GM12878 (cell line): ENCODE measurements at regions not wholly inside any gene's neighbourhood (a gene's known extent, or its start where the extent isn't known, plus 50 kb on each side); places are given as distances from the start of the nearest gene placed in this dataset.

ENCODE experiments used
- ATAC-seq: fragments of 200-7000 bp; cut with Tn5 transposase; 3 replicates; pipeline ENCODE4 v1.9.1; 2020; ENCODE audit warnings: mild to moderate bottlenecking, moderate library complexity
- BruUV-seq: library from RNA; stranded (reverse); fragments of 400-500 nt; replicated peaks from 2 replicates; lab custom pipeline; 2021; lab: Mats Ljungman, UMichigan
- CTCF ChIA-PET: fragments of 300-600 bp; sonication (Branson Sonifier 250); formaldehyde crosslinking; extraction: SDS; loops from one replicate; lab custom pipeline; 2021; ENCODE audit warnings: inconsistent platforms; lab: Yijun Ruan, JAX
- POLR2A ChIA-PET: fragments of 350-600 bp; formaldehyde crosslinking; extraction: SDS; loops from one replicate; lab custom pipeline; 2021; ENCODE audit warnings: inconsistent platforms; lab: Charles Lee
- RAD21 ChIA-PET: fragments of 300-600 bp; sonication (Branson Sonifier 250); formaldehyde crosslinking; loops from one replicate; lab custom pipeline; 2023; ENCODE audit warnings: antibody characterized with exemption; ENCODE audit not compliant: unreplicated experiment; lab: Charles Lee
- SMC1A ChIA-PET: fragments of 300-600 bp; sonication (Branson Sonifier 250); formaldehyde crosslinking; loops from one replicate; lab custom pipeline; 2023; ENCODE audit not compliant: unreplicated experiment, uncharacterized antibody; lab: Charles Lee
- DNase-seq: peaks from one replicate; pipeline ENCODE4 v3.0.0-alpha.2; 2011; ENCODE audit warnings: low read depth, low spot score
- FAIRE-seq: peaks from 3 replicates; lab custom pipeline; 2011; peaks lifted over from hg19 to GRCh38; lab: Jason Lieb, UNC
- H2AFZ ChIP-seq: 2 replicates; pipeline ENCODE4 v1.6.0; 2011; ENCODE audit warnings: low read depth, low read length, control low read depth; ENCODE audit not compliant: control insufficient read depth
- H3K27ac ChIP-seq: 2 replicates; pipeline ENCODE4 v1.5.1; 2011; ENCODE audit warnings: control low read depth; ENCODE audit not compliant: control insufficient read depth, insufficient read depth
- H3K27me3 ChIP-seq, 2 experiments: replicated peaks in 1 of 2; 2 replicates each; pipeline versions ENCODE4 v1.6.0 to v1.6.1; 2011; ENCODE audit warnings: low read length in 1 of 2; ENCODE audit not compliant: control insufficient read depth in 2 of 2, insufficient read depth in 2 of 2
- H3K36me3 ChIP-seq, 2 experiments: 2 replicates each; pipeline ENCODE4 v1.5.1; 2011; ENCODE audit warnings: low read length in 1 of 2; ENCODE audit not compliant: control insufficient read depth in 2 of 2, insufficient read depth in 2 of 2
- H3K4me1 ChIP-seq: 2 replicates; pipeline ENCODE4 v1.6.1; 2011; ENCODE audit warnings: mild to moderate bottlenecking, low read length, moderate library complexity, mixed read lengths; ENCODE audit not compliant: control insufficient read depth, insufficient read depth
- H3K4me2 ChIP-seq: 2 replicates; pipeline ENCODE4 v1.6.0; 2011; ENCODE audit warnings: control low read depth; ENCODE audit not compliant: control insufficient read depth, insufficient read depth
- H3K4me3 ChIP-seq: fragments of 200-600 bp; sonication (generic); 2 replicates; pipeline ENCODE4 v1.5.1; 2016
- H3K79me2 ChIP-seq: 2 replicates; pipeline ENCODE4 v1.6.0; 2011; ENCODE audit warnings: low read length; ENCODE audit not compliant: control insufficient read depth, insufficient read depth
- H3K9ac ChIP-seq: 2 replicates; pipeline ENCODE4 v1.8.0; 2011; ENCODE audit warnings: low read length, control low read depth, mixed read lengths; ENCODE audit not compliant: control insufficient read depth, insufficient read depth
- H3K9me3 ChIP-seq: replicated peaks from 3 replicates; pipeline ENCODE4 v1.5.1; 2011; ENCODE audit warnings: mild to moderate bottlenecking, low read length; ENCODE audit not compliant: control insufficient read depth, insufficient read depth
- H4K20me1 ChIP-seq: 2 replicates; pipeline ENCODE4 v1.6.0; 2011; ENCODE audit not compliant: control insufficient read depth, insufficient read depth
- CHD2 ChIP-seq: IDR thresholded peaks from 2 replicates; pipeline ENCODE4 v1.6.1; 2011; ENCODE audit warnings: low read depth, low read length, improper control_type of control experiment, borderline replicate concordance
- E2F8 ChIP-seq: fragments of 450-650 bp; IDR thresholded peaks from 2 replicates; pipeline ENCODE4 v1.6.1; 2018; ENCODE audit warnings: mild to moderate bottlenecking, low read depth, moderate library complexity; ENCODE audit not compliant: partially characterized antibody
- FOS ChIP-seq: IDR thresholded peaks from 3 replicates; pipeline ENCODE4 v1.6.1; 2011; ENCODE audit warnings: borderline replicate concordance; ENCODE audit not compliant: insufficient read length; ENCODE audit errors: extremely low read depth
- MTA2 ChIP-seq: fragments of 450-650 bp; IDR thresholded peaks from 2 replicates; pipeline ENCODE4 v1.6.1; 2016; ENCODE audit warnings: low read depth, mild to moderate bottlenecking, moderate library complexity
- POLR2A ChIP-seq: IDR thresholded peaks from 2 replicates; pipeline ENCODE4 v1.6.1; 2011; ENCODE audit warnings: low read depth, mild to moderate bottlenecking, low read length
- RAD51 ChIP-seq: fragments of 450-650 bp; IDR thresholded peaks from 2 replicates; pipeline ENCODE4 v1.6.1; 2016; ENCODE audit warnings: moderate library complexity, mild to moderate bottlenecking, inconsistent platforms
- SP1 ChIP-seq: IDR thresholded peaks from one replicate; pipeline ENCODE4 v1.6.1; 2011; ENCODE audit warnings: low read depth, low read length
- SPI1 ChIP-seq: IDR thresholded peaks from 2 replicates; pipeline ENCODE4 v1.6.1; 2011; ENCODE audit warnings: low read depth, mild to moderate bottlenecking, low read length, moderate library complexity, borderline replicate concordance; ENCODE audit not compliant: insufficient read depth
- ZSCAN29 ChIP-seq: fragments of 450-650 bp; IDR thresholded peaks from 2 replicates; pipeline ENCODE4 v1.6.1; 2017; ENCODE audit warnings: mild to moderate bottlenecking, moderate library complexity
- in situ Hi-C: fragments of 300-500 bp; cut with MboI; formaldehyde crosslinking; loops from 9 replicates; pipeline ENCODE4 v1.14.3; 2018; ENCODE audit warnings: mixed read lengths
- intact Hi-C: fragments of 100-400 bp; cut with micrococcal nuclease; formaldehyde crosslinking; loops from one replicate; pipeline ENCODE4 v1.14.2; 2022; ENCODE audit not compliant: unreplicated experiment
- TF ChIP-seq, protein P1 (sequence below): fragments of 450-650 bp; IDR thresholded peaks from 2 replicates; pipeline ENCODE4 v1.6.1; 2016; ENCODE audit warnings: mild to moderate bottlenecking
- TF ChIP-seq, protein P2 (sequence below): fragments of 450-650 bp; IDR thresholded peaks from 2 replicates; pipeline ENCODE4 v1.6.1; 2016; ENCODE audit warnings: mild to moderate bottlenecking

DNA sequence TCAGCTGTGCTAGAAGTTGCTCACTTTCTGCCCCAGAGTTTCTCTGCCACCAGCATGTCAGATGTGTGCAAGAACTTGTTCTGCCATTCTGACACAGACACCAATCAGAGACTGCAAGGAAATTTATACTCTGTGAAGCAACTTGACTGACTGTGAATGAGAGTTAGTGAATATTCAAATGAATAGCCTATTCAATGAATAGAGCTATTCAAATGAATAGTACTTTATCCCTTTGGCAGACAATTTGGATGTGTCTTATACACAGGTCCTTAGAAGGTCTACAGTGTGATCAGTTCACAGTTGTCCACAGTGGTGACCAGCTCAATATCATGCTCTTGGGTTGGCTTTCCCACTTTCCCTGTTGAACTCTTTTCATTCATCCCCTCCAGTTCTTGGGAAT lies 138.1 kb downstream of the MACC1 start:
- no peaks in the 10 kb centered on the region for H3K36me3 ChIP-seq
- no peak overlapping the region for H3K9ac ChIP-seq
- no peaks in the 10 kb centered on the region for H3K27me3 ChIP-seq
- POLR2A ChIA-PET: no interaction called here
- SMC1A ChIA-PET: interaction anchor here (0.6 to 1.2 kb wide), 3 partner anchors 27 to 1004 kb away, joined by 3 read pairs; no protein-coding TSS in a partner anchor
- no TSS peak for BruUV-seq
- FAIRE-seq: no peak
- no peak overlapping the region for H3K27ac ChIP-seq
- H3K79me2 ChIP-seq: no peaks in the 10 kb centered on the region
- H3K4me2 ChIP-seq: no peak overlapping the region
- no peaks in the 10 kb centered on the region for H3K4me1 ChIP-seq
- no peak overlapping the region for H3K4me3 ChIP-seq
- H3K9me3 ChIP-seq: no peaks in the 10 kb centered on the region; the same call in 2 of the 3 replicates
- in situ Hi-C loops: no loop called here
- no peak for ATAC-seq
- no peak for DNase-seq
- intact Hi-C loops: no loop called here
- CTCF ChIA-PET: no interaction called here
- no peak overlapping the region for H2AFZ ChIP-seq
- H4K20me1 ChIP-seq: no peaks in the 10 kb centered on the region
- no peak for TF ChIP-seq FOS
- TF ChIP-seq POLR2A: no peak
- no peak for TF ChIP-seq ZSCAN29
- no peak for TF ChIP-seq MTA2
- TF ChIP-seq, protein P1, sequence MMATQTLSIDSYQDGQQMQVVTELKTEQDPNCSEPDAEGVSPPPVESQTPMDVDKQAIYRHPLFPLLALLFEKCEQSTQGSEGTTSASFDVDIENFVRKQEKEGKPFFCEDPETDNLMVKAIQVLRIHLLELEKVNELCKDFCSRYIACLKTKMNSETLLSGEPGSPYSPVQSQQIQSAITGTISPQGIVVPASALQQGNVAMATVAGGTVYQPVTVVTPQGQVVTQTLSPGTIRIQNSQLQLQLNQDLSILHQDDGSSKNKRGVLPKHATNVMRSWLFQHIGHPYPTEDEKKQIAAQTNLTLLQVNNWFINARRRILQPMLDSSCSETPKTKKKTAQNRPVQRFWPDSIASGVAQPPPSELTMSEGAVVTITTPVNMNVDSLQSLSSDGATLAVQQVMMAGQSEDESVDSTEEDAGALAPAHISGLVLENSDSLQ: no peak
- TF ChIP-seq SP1: no peak
- TF ChIP-seq SPI1: no peak
- TF ChIP-seq RAD51: no peak
- TF ChIP-seq CHD2: no peak
- no peak for TF ChIP-seq E2F8
- TF ChIP-seq, protein P2, sequence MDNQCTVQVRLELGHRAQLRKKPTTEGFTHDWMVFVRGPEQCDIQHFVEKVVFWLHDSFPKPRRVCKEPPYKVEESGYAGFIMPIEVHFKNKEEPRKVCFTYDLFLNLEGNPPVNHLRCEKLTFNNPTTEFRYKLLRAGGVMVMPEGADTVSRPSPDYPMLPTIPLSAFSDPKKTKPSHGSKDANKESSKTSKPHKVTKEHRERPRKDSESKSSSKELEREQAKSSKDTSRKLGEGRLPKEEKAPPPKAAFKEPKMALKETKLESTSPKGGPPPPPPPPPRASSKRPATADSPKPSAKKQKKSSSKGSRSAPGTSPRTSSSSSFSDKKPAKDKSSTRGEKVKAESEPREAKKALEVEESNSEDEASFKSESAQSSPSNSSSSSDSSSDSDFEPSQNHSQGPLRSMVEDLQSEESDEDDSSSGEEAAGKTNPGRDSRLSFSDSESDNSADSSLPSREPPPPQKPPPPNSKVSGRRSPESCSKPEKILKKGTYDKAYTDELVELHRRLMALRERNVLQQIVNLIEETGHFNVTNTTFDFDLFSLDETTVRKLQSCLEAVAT: no peak
- RAD21 ChIA-PET: no interaction called here
